Activated CD4-positive, alpha-beta T cell treated with anti-CD3 and anti-CD28 coated beads, Interleukin-2, amount 50 U/mL, for 48 hours (primary cell): ENCODE measurements at regions not wholly inside any gene's neighbourhood (a gene's known extent, or its start where the extent isn't known, plus 50 kb on each side); places are given as distances from the start of the nearest gene placed in this dataset.
"Not testable (repeated sequence)": the region's sequence is repeated elsewhere in the genome, so short reads cannot be mapped to it uniquely, and the experiment has no call there.

Experiments used
- DNase-seq, 2 experiments: peaks; one replicate each; pipeline ENCODE4 v3.0.0-alpha.2; 2020

- DNase-seq: not testable (repeated sequence)
These were observed 54.0 kb upstream of the WWC2 start for GRCh38 chr4:183044924-183045640.

GRCh38 chr4:183038436-183038835, 60.6 kb upstream of the WWC2 start:
- DNase-seq: no peak

- DNase-seq: no peak
These were observed 63.2 kb upstream of the WWC2 start for GRCh38 chr4:183035726-183036415.

GRCh38 chr4:183035256-183035655, 63.8 kb upstream of the WWC2 start:
- no peak for DNase-seq

GRCh38 chr4:183030823-183031222, 68.2 kb upstream of the WWC2 start:
- DNase-seq: no peak

- DNase-seq: no peak
These were observed 68.7 kb upstream of the WWC2 start for GRCh38 chr4:183030309-183030708.

GRCh38 chr4:183029365-183029764, 69.7 kb upstream of the WWC2 start:
- DNase-seq: no peak

GRCh38 chr4:183026701-183027100, 72.4 kb upstream of the WWC2 start:
- no peak for DNase-seq

- DNase-seq: no peak
These were observed 76.4 kb upstream of the WWC2 start for GRCh38 chr4:183022617-183023016.

GRCh38 chr4:183017962-183018361, 81.1 kb upstream of the WWC2 start:
- no peak for DNase-seq

- DNase-seq: no peak
These were observed 84.5 kb upstream of the WWC2 start for GRCh38 chr4:183014361-183015084.

- DNase-seq: no peak
These were observed 85.4 kb upstream of the WWC2 start for GRCh38 chr4:183013730-183014002.

- DNase-seq: no peak
These were observed 86.0 kb upstream of the WWC2 start for GRCh38 chr4:183012879-183013729.

GRCh38 chr4:183011213-183011907, 87.7 kb upstream of the WWC2 start:
- DNase-seq: no peak

- DNase-seq: no peak
These were observed 90.6 kb upstream of the WWC2 start for GRCh38 chr4:183008492-183008891.

- not testable (repeated sequence) for DNase-seq
These were observed 87.2 kb upstream of the DCTD start for GRCh38 chr4:183004370-183004769.

- no peak for DNase-seq
These were observed 77.0 kb upstream of the DCTD start for GRCh38 chr4:182994171-182994570.

- DNase-seq: peak in 1 of 2 experiments; percentile 13
These were observed 61.1 kb upstream of the DCTD start for GRCh38 chr4:182978152-182978827.

- DNase-seq: peak in 1 of 2 experiments; percentile 11
These were observed 58.6 kb upstream of the DCTD start for GRCh38 chr4:182975806-182976205.

- DNase-seq: no peak
These were observed 56.8 kb upstream of the DCTD start for GRCh38 chr4:182973941-182974340.

- DNase-seq: no peak
These were observed 56.3 kb upstream of the DCTD start for GRCh38 chr4:182973511-182973911.

GRCh38 chr4:182971702-182972101, 54.5 kb upstream of the DCTD start:
- DNase-seq: no peak
